NCI-H345 treated with DMSO at 0.1 percent for 48 hours (cell line): ENCODE measurements at regions not wholly inside any gene's neighbourhood (a gene's known extent, or its start where the extent isn't known, plus 50 kb on each side); places are given as distances from the start of the nearest gene placed in this dataset.
"Not testable (repeated sequence)": the region's sequence is repeated elsewhere in the genome, so short reads cannot be mapped to it uniquely, and the experiment has no call there.

Source experiments
- DNase-seq: peaks from one replicate; lab custom pipeline; 2025; ENCODE audit not compliant: unreplicated experiment; lab: John Stamatoyannopoulos, UW

GRCh38 chr6:158886346-158886977 lies 67.3 kb upstream of the EZR start:
- DNase-seq = not testable (repeated sequence)

DNA sequence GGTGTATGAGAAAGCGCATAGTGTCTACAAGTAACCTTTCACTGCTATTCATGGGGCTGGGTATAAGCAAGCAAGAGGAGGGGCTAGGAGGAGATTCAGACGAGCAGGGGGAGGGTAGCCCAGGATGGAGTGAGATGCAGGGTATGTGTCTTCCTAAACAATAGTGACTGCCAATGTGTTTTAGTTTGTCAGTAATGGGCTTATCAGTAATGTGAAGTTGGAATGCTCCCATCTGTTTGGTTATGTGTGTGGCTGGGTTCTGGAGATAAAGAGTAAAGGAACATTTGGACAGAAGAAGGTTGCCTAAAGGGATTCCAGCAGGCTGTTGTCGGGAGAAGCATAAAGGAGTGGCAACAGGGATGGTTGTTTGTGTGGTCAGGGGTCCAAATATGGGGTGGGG lies 62.7 kb upstream of the EZR start:
- not testable (repeated sequence) for DNase-seq

DNA sequence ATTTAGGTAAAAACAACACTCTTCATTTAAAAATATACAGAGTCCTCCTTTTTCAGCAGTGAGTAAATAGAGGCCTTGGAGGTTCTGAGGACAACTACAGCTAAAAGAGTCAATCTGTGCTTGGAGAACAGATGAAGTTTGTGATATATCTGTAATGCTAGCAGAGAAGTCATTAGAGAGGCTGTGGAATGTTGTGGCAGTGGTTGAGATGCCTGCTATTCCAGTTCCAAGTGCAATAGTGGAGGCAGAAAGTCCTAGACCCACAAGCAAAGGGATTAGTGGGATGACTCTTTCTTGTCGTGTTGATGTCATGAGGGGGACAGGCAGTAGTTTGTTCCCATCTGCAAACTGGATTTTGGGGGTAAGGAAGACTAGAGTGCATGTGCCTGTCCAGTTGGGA lies 62.1 kb upstream of the EZR start:
- not testable (repeated sequence) for DNase-seq

- DNase-seq = no peak
Measured at GRCh38 chr6:158879180-158879579, 60.0 kb upstream of the EZR start.

- DNase-seq = no peak
Measured at GRCh38 chr6:158877716-158878115, 58.5 kb upstream of the EZR start.

- DNase-seq = no peak
Measured at GRCh38 chr6:158876886-158877285, 57.7 kb upstream of the EZR start.

GRCh38 chr6:158870649-158870957 lies 51.4 kb upstream of the EZR start:
- no peak for DNase-seq

- peak; percentile 86 for DNase-seq
Measured at GRCh38 chr6:158869826-158870648, 50.9 kb upstream of the EZR start.

- DNase-seq = no peak
Measured at GRCh38 chr6:158868890-158869825, 50.0 kb upstream of the EZR start.
